PC-3 (cell line): ENCODE measurements at regions not wholly inside any gene's neighbourhood (a gene's known extent, or its start where the extent isn't known, plus 50 kb on each side); places are given as distances from the start of the nearest gene placed in this dataset.

Experiments used
- CTCF ChIP-seq: fragments of 300-600 bp; sonication (generic); conservative IDR thresholded peaks from 2 replicates; pipeline ENCODE4 v1.5.1; 2017; ENCODE audit warnings: antibody characterized with exemption, low read depth, mild to moderate bottlenecking, low read length
- EZH2 ChIP-seq: fragments of 300-600 bp; sonication (generic); IDR thresholded peaks from one replicate; pipeline ENCODE4 v1.6.1; 2017; ENCODE audit warnings: antibody characterized with exemption, mild to moderate bottlenecking, low read length; ENCODE audit not compliant: unreplicated experiment

DNA sequence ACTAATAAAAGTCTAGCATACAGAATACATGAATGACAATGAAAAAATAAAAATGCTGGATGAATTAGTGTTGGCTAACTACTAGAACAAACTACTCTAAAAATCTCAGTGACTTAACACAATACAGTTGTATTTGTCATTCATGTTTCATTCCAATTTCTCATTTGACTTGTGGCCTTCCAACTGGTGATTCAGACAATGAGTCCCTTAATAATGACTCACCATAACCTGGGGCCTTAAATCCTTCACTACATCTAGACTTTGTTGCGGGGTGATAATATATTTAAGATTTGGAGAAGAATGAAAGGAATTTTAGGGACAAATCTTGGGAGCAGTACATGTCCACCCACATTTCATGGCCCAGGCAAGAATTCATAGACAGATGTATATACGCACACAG is 90.5 kb upstream of the POM121L12 start:
- no peak for TF ChIP-seq EZH2
- no peak for TF ChIP-seq CTCF
